ENCODE measurements at regions not wholly inside any gene's neighbourhood (a gene's known extent, or its start where the extent isn't known, plus 50 kb on each side); places are given as distances from the start of the nearest gene placed in this dataset.
"Not testable (repeated sequence)": the region's sequence is repeated elsewhere in the genome, so short reads cannot be mapped to it uniquely, and the experiment has no call there.

DNA sequence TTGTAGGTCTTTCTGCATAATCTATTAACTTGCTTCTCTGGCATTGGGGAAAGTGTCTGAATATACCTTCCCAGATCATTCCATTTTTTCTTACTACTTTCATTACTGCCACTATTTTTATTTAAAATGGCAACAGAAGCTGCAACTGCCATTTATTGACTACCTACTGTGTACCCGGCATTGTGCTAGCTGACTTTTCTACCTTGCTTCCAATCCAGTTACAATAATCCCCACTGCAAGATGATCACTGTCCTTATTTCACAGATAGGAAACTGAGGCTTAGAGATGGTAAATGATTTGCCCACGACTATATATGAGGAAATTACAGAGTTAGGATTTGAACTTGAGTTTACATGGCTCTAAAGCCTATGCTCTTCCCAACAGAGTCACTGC, 129.0 kb downstream of the MAP3K7 start:
- Histone ChIP-seq H3F3A (ENCODE audit: low read depth) (no peaks in the 10 kb centered on the region), H3K9me2 (replicated peaks; ENCODE audit: low read depth, low read length) (no peaks in the 10 kb centered on the region), H3K4me1 (ENCODE audit: insufficient read depth, low read length, poor library complexity, severe bottlenecking) (peaks cover 27% of the 10 kb centered on the region), H3K4me3 (ENCODE audit: low read length, poor library complexity, severe bottlenecking) (no peak overlapping the region), H3K27me3 (ENCODE audit: insufficient read depth, low read length, poor library complexity, severe bottlenecking) (no peaks in the 10 kb centered on the region), H3K9me3 (ENCODE audit: insufficient read depth, low read depth, low read length) (peaks cover 21% of the 10 kb centered on the region; the same call in 1 of the 2 replicates), H3K79me2 (ENCODE audit: insufficient read depth, low read length) (no peaks in the 10 kb centered on the region), H3K4me2 (ENCODE audit: low read depth, low read length, poor library complexity, severe bottlenecking) (no peak overlapping the region), H3K9ac (ENCODE audit: low read depth, low read length, poor library complexity, severe bottlenecking) (no peak overlapping the region), H3K36me3 (ENCODE audit: insufficient read depth, low read length) (no peaks in the 10 kb centered on the region), H4K20me1 (ENCODE audit: insufficient read depth, low read length, poor library complexity, severe bottlenecking) (no peaks in the 10 kb centered on the region), H2AFZ (ENCODE audit: low read length) (no peak overlapping the region)
- TF ChIP-seq, protein P1, sequence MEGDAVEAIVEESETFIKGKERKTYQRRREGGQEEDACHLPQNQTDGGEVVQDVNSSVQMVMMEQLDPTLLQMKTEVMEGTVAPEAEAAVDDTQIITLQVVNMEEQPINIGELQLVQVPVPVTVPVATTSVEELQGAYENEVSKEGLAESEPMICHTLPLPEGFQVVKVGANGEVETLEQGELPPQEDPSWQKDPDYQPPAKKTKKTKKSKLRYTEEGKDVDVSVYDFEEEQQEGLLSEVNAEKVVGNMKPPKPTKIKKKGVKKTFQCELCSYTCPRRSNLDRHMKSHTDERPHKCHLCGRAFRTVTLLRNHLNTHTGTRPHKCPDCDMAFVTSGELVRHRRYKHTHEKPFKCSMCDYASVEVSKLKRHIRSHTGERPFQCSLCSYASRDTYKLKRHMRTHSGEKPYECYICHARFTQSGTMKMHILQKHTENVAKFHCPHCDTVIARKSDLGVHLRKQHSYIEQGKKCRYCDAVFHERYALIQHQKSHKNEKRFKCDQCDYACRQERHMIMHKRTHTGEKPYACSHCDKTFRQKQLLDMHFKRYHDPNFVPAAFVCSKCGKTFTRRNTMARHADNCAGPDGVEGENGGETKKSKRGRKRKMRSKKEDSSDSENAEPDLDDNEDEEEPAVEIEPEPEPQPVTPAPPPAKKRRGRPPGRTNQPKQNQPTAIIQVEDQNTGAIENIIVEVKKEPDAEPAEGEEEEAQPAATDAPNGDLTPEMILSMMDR (conservative IDR thresholded peaks at IDR 0.05; ENCODE audit: low read length) = no peak
- no peak for TF ChIP-seq EZH2phosphoT487 (IDR thresholded peaks at IDR 0.05; ENCODE audit: borderline replicate concordance)

DNA sequence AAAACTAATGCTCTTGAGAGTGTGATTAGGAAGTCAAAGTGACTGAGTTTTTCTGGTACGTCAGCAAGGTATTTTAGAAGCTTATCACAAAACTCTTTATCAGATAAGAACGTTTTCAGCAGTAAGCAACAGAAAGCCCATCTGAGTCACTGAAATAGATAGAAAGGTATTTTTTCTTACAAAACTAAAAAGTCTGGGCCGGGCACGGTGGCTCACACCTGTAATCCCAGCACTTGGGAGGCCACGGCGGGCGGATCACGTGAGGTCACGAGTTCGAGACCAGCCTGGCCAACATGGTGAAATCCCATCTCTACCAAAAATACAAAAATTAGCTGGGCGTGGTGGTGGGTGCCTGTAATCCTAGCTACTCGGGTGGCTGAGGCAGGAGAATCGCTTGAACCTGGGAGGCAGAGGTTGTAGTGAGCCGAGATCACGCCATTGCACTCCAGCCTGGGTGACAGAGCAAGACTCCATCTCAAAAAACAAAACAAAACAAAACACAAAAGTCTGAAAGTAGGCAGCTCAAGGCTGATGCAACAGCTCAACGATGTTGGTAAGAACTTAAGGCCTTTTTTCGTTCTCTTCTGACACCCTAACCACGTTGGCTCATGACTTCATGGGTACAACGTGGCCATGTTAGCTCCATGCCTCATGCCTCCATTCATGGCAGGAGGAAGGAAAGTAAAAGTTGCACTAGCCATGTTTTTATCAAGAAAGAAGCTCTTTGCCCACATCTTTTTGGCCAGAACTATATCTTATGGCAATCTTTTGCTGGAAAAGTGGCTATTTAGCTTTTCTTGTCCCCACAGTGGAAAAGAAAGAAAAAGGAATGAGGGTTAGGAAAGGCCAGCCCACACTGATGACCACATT, 129.6 kb downstream of the MAP3K7 start:
- not testable (repeated sequence) for H3F3A ChIP-seq (ENCODE audit: low read depth); H3K4me3 ChIP-seq (ENCODE audit: low read length, poor library complexity, severe bottlenecking); H3K4me2 ChIP-seq (ENCODE audit: low read depth, low read length, poor library complexity, severe bottlenecking); H3K9ac ChIP-seq (ENCODE audit: low read depth, low read length, poor library complexity, severe bottlenecking); H3K9me2 ChIP-seq (replicated peaks; ENCODE audit: low read depth, low read length); H3K36me3 ChIP-seq (ENCODE audit: insufficient read depth, low read length); H2AFZ ChIP-seq (ENCODE audit: low read length); H3K27me3 ChIP-seq (ENCODE audit: insufficient read depth, low read length, poor library complexity, severe bottlenecking); H3K79me2 ChIP-seq (ENCODE audit: insufficient read depth, low read length); H4K20me1 ChIP-seq (ENCODE audit: insufficient read depth, low read length, poor library complexity, severe bottlenecking)
- peaks cover 21% of the 10 kb centered on the region; the same call in 1 of the 2 replicates for H3K9me3 ChIP-seq (ENCODE audit: insufficient read depth, low read depth, low read length)
- H3K4me1 ChIP-seq (ENCODE audit: insufficient read depth, low read length, poor library complexity, severe bottlenecking) = peaks cover 26% of the 10 kb centered on the region

DNA sequence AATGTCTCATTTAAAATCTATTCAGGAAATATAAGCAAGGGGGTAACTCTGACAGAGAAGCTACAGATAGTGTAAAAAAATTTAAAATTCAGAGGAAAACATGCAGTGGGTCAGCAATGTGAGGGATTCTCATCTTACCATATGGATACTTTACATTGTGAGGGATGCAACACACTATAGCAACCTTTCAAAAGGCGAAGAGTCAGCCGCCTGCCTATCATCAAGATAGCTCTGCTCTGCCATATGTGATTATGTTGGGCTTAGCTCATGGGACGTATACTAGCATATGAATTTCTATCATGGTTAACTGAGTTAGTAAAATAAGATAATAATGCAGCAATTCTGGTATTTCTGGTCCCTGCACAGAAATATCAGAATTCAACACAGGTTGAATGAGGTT, 130.9 kb downstream of the MAP3K7 start:
- H3K9me3 ChIP-seq (ENCODE audit: insufficient read depth, low read depth, low read length) = peaks cover 21% of the 10 kb centered on the region; the same call in 1 of the 2 replicates
- H3F3A ChIP-seq (ENCODE audit: low read depth) = no peaks in the 10 kb centered on the region
- TF ChIP-seq EZH2phosphoT487 (IDR thresholded peaks at IDR 0.05; ENCODE audit: borderline replicate concordance) = no peak
- TF ChIP-seq, protein P1 (conservative IDR thresholded peaks at IDR 0.05; ENCODE audit: low read length) = no peak
- no peak overlapping the region for H2AFZ ChIP-seq (ENCODE audit: low read length)
- H3K27me3 ChIP-seq (ENCODE audit: insufficient read depth, low read length, poor library complexity, severe bottlenecking) = no peaks in the 10 kb centered on the region
- peaks cover 23% of the 10 kb centered on the region for H3K4me1 ChIP-seq (ENCODE audit: insufficient read depth, low read length, poor library complexity, severe bottlenecking)
- H3K4me3 ChIP-seq (ENCODE audit: low read length, poor library complexity, severe bottlenecking) = no peak overlapping the region
- no peaks in the 10 kb centered on the region for H3K79me2 ChIP-seq (ENCODE audit: insufficient read depth, low read length)
- no peaks in the 10 kb centered on the region for H4K20me1 ChIP-seq (ENCODE audit: insufficient read depth, low read length, poor library complexity, severe bottlenecking)
- H3K9ac ChIP-seq (ENCODE audit: low read depth, low read length, poor library complexity, severe bottlenecking) = no peak overlapping the region
- no peaks in the 10 kb centered on the region for H3K36me3 ChIP-seq (ENCODE audit: insufficient read depth, low read length)
- no peak overlapping the region for H3K4me2 ChIP-seq (ENCODE audit: low read depth, low read length, poor library complexity, severe bottlenecking)
- no peaks in the 10 kb centered on the region for H3K9me2 ChIP-seq (replicated peaks; ENCODE audit: low read depth, low read length)
